Epithelial cell of proximal tubule (primary cell): ENCODE measurements at regions not wholly inside any gene's neighbourhood (a gene's known extent, or its start where the extent isn't known, plus 50 kb on each side); places are given as distances from the start of the nearest gene placed in this dataset.

Experiments used
- DNase-seq: peaks from one replicate; pipeline ENCODE4 v3.0.0-alpha.2; 2011; ENCODE audit warnings: low read depth
- H3K4me3 ChIP-seq: 2 replicates; pipeline ENCODE4 v1.5.1; 2011; ENCODE audit warnings: low read depth, mild to moderate bottlenecking, low read length
- TF ChIP-seq, protein P1 (sequence below): conservative IDR thresholded peaks from 2 replicates; pipeline ENCODE4 v1.5.1; 2012; ENCODE audit warnings: low read depth, mild to moderate bottlenecking, low read length

DNA sequence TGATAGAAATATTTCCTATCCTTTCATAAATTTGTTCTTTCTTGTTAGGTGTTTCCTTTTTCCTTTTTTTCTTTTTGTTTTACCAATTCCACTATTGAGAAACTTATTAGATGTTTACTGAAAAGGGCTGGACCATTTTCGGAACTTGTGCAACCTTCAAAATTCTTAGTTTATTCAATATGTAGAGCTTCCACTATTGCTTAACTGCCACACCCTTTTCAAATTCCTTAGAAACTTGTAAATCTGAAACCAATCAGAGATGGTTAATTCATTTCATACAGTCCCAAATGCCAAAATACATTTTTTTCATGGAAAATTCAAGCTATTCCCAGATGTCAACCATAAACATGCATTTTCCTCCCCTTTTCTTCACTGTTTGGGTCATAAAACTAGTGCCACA is 66.1 kb upstream of the SLC39A8 start:
- TF ChIP-seq, protein P1, sequence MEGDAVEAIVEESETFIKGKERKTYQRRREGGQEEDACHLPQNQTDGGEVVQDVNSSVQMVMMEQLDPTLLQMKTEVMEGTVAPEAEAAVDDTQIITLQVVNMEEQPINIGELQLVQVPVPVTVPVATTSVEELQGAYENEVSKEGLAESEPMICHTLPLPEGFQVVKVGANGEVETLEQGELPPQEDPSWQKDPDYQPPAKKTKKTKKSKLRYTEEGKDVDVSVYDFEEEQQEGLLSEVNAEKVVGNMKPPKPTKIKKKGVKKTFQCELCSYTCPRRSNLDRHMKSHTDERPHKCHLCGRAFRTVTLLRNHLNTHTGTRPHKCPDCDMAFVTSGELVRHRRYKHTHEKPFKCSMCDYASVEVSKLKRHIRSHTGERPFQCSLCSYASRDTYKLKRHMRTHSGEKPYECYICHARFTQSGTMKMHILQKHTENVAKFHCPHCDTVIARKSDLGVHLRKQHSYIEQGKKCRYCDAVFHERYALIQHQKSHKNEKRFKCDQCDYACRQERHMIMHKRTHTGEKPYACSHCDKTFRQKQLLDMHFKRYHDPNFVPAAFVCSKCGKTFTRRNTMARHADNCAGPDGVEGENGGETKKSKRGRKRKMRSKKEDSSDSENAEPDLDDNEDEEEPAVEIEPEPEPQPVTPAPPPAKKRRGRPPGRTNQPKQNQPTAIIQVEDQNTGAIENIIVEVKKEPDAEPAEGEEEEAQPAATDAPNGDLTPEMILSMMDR, result no peak
- no peak overlapping the region for H3K4me3 ChIP-seq
- no peak for DNase-seq

DNA sequence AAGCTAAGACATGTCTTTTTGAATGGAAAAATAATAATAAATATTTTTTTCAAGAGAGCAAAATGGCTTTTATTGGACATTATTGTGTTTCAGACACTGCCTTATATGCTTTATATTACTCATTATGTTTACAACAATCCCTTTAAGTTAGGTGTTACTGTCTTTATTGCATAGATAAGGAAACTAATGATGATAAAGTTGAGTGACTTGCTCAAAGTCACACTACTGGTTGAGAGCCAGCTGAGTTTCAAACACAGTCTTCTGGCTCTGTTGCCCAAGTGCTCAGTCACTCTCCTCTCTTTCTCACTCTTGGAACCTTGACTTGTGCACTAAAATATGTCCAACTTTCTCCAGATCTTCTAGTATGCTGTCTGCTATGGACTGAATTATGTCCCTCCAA is 71.5 kb upstream of the SLC39A8 start:
- TF ChIP-seq, protein P1, result no peak
- H3K4me3 ChIP-seq, result no peak overlapping the region
- DNase-seq, result no peak

DNA sequence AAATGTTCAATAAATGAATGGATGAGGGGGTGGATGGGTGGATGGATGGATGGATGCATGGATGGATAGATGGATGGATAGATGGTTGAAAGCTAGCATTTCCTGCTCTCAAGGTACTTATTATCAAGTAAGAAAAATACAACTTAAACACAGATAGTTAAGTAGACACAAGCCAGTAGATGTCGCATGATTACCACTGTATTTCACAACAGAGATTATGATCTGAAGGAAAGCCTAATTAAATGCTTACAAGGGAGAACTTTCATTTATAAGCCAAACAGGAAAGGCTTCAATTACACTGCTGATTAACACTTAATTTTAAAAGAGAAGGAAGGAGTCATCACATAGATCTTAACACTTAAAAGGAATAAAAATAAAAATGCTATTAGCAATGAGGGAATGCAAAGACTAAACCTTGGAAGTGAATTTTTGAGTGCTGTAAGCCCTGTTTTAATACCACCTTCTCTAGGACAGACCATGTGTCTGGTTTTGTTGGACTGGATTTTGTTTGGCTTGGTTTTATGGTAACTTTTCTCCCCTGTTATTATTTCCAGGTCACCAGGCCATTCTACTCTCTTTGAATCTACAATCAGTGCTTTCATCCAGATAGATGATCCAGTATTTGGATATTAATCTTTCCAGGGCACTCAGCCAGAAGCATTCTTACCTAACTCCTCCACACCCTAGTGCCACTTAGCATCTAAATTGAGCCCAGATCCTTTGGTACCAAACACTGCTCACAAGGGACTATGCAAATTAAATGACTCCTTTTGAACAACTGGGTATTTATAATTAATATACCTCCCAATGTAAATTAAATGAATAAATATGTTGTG is 75.5 kb upstream of the SLC39A8 start:
- H3K4me3 ChIP-seq, result no peak overlapping the region
- no peak for DNase-seq
- TF ChIP-seq, protein P1, result no peak

DNA sequence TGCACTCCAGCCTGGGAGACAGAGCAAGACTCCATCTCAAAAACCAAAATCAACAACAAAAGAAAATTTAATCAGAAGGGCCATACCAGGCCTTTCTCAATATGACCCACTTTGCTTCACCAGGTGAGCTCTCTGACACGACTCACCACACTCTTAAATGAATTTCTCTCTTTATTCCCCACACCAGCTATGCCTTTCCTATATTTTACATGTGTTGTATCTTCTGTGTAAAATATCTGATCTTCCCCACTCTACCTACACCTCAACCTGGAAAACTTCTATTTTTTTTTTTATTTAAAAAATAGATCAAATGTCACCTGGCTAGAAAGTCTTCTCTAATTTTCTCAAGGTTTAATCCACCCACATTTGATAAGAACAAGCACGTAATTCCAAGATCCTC is 77.6 kb upstream of the SLC39A8 start:
- TF ChIP-seq, protein P1, result no peak
- DNase-seq, result no peak

DNA sequence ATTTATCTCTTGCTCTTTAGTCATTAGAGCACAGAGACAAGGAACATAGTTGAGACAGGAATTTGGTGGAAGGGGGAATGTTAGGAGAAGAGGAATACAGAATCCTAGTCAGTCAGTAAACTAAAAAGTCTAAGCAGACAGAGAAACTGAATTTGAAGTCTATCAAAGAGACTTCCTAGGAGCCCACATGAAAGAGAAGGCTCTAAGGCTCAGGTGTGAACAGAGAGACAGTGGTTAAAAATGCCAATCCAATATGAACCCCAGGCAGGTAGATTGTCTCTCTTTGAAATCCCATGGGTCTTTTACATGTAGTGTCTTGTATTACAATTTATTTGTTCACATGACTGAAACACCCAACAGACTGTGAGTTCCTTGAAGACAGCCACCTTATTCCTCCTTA is 77.8 kb upstream of the NFKB1 start:
- no peak for DNase-seq
- TF ChIP-seq, protein P1, result no peak
- H3K4me3 ChIP-seq, result no peak overlapping the region

More for the DNA sequence above, 77.6 kb upstream of the SLC39A8 start:
- H3K4me3 ChIP-seq, result no peak overlapping the region

DNA sequence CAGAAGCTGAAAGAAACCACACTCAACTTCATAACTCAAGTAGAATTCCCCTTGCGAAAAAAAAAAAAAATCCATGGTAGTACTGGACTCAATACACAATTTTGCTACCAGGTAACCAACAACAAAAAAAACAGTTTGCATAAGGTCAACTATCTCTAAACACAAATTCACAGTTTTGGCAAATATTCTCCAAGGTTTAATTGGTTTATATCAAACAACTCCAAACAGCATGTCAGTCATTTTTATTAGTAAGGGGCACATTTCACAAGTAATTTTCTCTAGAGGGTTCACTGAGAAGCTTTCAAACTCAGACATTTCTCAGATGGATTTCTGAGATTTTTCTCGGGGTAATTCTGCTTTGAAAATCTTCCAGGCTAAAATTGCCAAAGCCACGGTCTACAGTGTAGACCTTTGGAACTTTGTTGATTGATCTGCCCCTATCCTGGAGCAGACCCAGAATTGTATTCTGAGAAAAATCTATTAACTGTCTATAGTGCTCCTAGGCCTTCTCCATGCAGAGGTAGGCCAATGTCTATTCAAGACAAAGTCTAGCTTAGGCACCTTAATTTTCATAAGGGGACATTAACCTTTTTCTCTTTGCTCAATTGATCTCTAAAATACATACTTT is 73.7 kb upstream of the NFKB1 start:
- TF ChIP-seq, protein P1, result no peak
- H3K4me3 ChIP-seq, result no peak overlapping the region
- DNase-seq, result no peak
